Cardiac muscle cell (in vitro differentiated cells and primary cell): ENCODE measurements at regions not wholly inside any gene's neighbourhood (a gene's known extent, or its start where the extent isn't known, plus 50 kb on each side); places are given as distances from the start of the nearest gene placed in this dataset.
"Not testable (repeated sequence)": the region's sequence is repeated elsewhere in the genome, so short reads cannot be mapped to it uniquely, and the experiment has no call there.

ENCODE experiments used
- DNase-seq, 2 donors: peaks; one replicate each; pipeline versions ENCODE4 v3.0.0 to v3.0.0-alpha.2; 2010 to 2017; ENCODE audit warnings: low read depth in 1 of 2, low spot score in 1 of 2
- H3K27ac ChIP-seq: fragments of 200-600 bp; sonication (generic); 2 replicates; pipeline ENCODE4 v1.5.1; 2016
- H3K27me3 ChIP-seq: fragments of 200-600 bp; sonication (generic); 2 replicates; pipeline ENCODE4 v1.6.0; 2016; ENCODE audit warnings: control low read depth
- H3K36me3 ChIP-seq: fragments of 200-600 bp; sonication (generic); 2 replicates; pipeline ENCODE4 v1.5.1; 2016; ENCODE audit warnings: control low read depth
- H3K4me1 ChIP-seq: fragments of 200-600 bp; sonication (generic); 2 replicates; pipeline ENCODE4 v1.8.1; 2017; ENCODE audit warnings: low read depth, mild to moderate bottlenecking, mixed run types
- H3K4me3 ChIP-seq: fragments of 200-600 bp; sonication (generic); 2 replicates; pipeline ENCODE4 v1.5.1; 2016; ENCODE audit warnings: mild to moderate bottlenecking
- H3K9me3 ChIP-seq: fragments of 200-600 bp; sonication (generic); 2 replicates; pipeline ENCODE4 v1.5.1; 2017; ENCODE audit warnings: low read depth, mild to moderate bottlenecking, control low read depth
- CTCF ChIP-seq: IDR thresholded peaks from 2 replicates; pipeline ENCODE4 v1.5.1; 2012; ENCODE audit warnings: low read depth, mild to moderate bottlenecking, low read length

GRCh38 chr13:34371645-34372395 is 553.9 kb downstream of the RFC3 start:
- no peak overlapping the region for H3K4me3 ChIP-seq
- no peak for TF ChIP-seq CTCF

GRCh38 chr13:34372581-34372980 is 554.6 kb downstream of the RFC3 start:
- H3K27me3 ChIP-seq = no peaks in the 10 kb centered on the region
- no peak overlapping the region for H3K4me3 ChIP-seq
- H3K36me3 ChIP-seq = no peaks in the 10 kb centered on the region
- DNase-seq = no peak
- no peak overlapping the region for H3K27ac ChIP-seq
- no peak for TF ChIP-seq CTCF
- H3K9me3 ChIP-seq = no peaks in the 10 kb centered on the region
- H3K4me1 ChIP-seq = no peaks in the 10 kb centered on the region

More at GRCh38 chr13:34371645-34372395, 553.9 kb downstream of the RFC3 start:
- Histone ChIP-seq H3K9me3 (no peaks in the 10 kb centered on the region), H3K27me3 (no peaks in the 10 kb centered on the region), H3K4me1 (no peaks in the 10 kb centered on the region), H3K27ac (no peak overlapping the region), H3K36me3 (no peaks in the 10 kb centered on the region)
- DNase-seq = no peak

DNA sequence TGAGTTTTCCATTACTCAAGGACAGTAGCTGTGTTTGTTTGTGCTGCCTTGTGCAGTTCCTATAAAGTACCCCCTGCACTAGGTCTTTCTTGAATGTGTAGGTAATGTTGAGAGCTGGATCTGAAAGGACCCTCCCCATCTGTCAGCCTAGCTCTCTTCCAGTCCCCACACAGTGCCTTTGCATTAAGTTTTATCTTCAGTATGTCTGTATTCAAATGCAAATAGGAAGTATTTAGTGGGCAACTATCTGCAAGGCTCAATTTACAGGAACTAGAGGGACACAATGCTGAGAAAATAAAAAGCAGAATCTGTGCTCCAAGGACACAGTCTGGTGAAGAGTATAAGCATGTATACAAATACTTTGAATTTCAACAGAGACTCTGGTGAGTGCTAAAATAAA is 558.5 kb downstream of the RFC3 start:
- TF ChIP-seq CTCF = no peak
- H3K27me3 ChIP-seq = no peaks in the 10 kb centered on the region
- H3K9me3 ChIP-seq = no peaks in the 10 kb centered on the region
- no peak overlapping the region for H3K4me3 ChIP-seq
- H3K4me1 ChIP-seq = no peaks in the 10 kb centered on the region
- no peak overlapping the region for H3K27ac ChIP-seq
- no peak for DNase-seq
- no peaks in the 10 kb centered on the region for H3K36me3 ChIP-seq

- Histone ChIP-seq H3K27ac (no peak overlapping the region), H3K4me3 (no peak overlapping the region), H3K4me1 (no peaks in the 10 kb centered on the region), H3K9me3 (no peaks in the 10 kb centered on the region), H3K36me3 (no peaks in the 10 kb centered on the region), H3K27me3 (no peaks in the 10 kb centered on the region)
- DNase-seq = no peak
- no peak for TF ChIP-seq CTCF
Measured at GRCh38 chr13:34381228-34381627, 560.8 kb upstream of the NBEA start.

DNA sequence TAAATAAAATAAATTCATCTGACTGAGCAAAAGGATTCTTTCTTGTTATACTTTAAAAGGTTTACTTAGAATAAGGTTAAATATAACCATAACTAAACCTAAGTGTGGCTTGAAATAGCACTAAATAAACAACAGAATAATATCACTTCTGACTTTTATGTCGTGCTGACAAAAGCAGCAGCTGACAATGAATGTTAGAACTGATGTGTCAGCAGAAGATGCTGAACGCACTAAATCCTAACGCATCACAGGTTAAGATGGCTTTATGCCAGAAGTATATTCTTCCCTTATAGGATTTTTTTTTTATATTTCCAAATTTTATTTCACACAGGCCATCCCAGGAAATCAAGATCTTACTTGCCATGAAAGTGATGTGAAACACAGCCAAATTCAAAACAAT is 558.3 kb upstream of the NBEA start:
- Histone ChIP-seq H3K9me3 (no peaks in the 10 kb centered on the region), H3K4me3 (no peak overlapping the region), H3K4me1 (no peaks in the 10 kb centered on the region), H3K27ac (no peak overlapping the region), H3K27me3 (no peaks in the 10 kb centered on the region), H3K36me3 (no peaks in the 10 kb centered on the region)
- TF ChIP-seq CTCF = no peak
- no peak for DNase-seq

DNA sequence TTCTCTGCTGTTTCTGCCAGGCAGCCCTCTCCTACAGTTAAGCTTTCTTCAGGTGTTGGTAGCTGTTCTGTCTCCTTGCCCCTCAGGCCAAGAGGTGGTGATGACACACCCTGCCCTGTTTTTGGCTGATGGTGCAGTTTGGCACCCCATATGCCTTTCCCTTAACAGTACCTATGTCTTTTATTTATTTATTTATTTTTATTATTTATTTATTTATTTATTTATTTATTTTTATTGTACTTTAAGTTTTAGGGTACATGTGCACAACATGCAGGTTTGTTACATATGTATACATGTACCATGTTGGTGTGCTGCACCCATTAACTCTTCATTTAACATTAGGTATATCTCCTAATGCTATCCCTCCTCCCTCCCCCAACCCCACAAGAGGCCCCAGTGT is 555.8 kb upstream of the NBEA start:
- not testable (repeated sequence) for DNase-seq, H3K36me3 ChIP-seq, H3K27me3 ChIP-seq, H3K9me3 ChIP-seq, H3K4me1 ChIP-seq, H3K4me3 ChIP-seq, H3K27ac ChIP-seq
